HFF-Myc (cell line): ENCODE measurements at regions not wholly inside any gene's neighbourhood (a gene's known extent, or its start where the extent isn't known, plus 50 kb on each side); places are given as distances from the start of the nearest gene placed in this dataset.

Experiments
- DNase-seq: peaks from one replicate; pipeline ENCODE4 v3.0.0-alpha.2; 2011; ENCODE audit warnings: low read depth; ENCODE audit errors: extremely low read depth
- H3K4me3 ChIP-seq: replicated peaks from 2 replicates; pipeline ENCODE4 v1.5.1; 2011; ENCODE audit warnings: low read depth, mild to moderate bottlenecking, control low read depth, low read length
- CTCF ChIP-seq: IDR thresholded peaks from 2 replicates; pipeline ENCODE4 v1.5.1; 2012; ENCODE audit warnings: mild to moderate bottlenecking, low read depth, low read length, control low read depth; ENCODE audit errors: missing control alignments

DNA sequence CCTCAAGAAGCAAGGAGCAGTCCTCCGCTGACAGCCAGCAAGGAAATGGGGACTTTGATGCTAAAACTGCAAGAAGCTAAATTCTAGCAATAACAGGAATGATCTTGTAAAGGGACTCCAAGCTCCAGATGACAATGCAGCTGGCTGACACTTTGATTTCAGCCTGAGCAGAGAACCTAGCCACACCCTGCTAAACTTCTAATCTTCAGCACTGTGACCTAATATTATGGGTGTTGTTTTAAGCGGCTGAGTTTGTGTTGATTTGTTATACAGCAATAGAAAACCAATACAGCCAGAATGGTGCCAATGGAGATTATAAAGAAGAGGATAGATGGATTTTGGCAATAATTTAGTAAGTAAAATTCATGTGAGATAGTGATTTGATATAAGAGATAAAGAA lies 196.7 kb upstream of the SPHKAP start:
- H3K4me3 ChIP-seq = no peak overlapping the region
- no peak for TF ChIP-seq CTCF
- DNase-seq = no peak

GRCh38 chr2:228377533-228377932 lies 196.0 kb upstream of the SPHKAP start:
- no peak for TF ChIP-seq CTCF
- no peak for DNase-seq
- no peak overlapping the region for H3K4me3 ChIP-seq

DNA sequence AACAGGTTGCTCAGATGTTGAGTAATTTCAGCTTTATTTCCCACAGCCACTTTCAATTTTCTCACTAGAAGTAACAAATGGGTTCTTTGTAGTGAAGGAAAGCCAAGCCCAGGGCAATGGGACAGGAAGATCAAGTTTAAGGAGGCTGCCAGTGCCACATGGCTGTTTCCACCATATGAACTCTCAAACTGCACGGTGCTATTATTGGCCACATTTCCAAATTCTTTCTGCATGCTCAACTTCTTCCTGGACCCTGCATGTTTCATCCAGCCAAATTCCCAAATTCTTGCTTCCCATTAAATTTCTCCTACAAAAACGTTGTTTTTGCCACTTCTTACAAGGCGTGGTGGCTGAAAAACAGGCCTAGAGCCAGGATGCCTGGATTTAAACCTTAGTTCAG lies 193.3 kb upstream of the SPHKAP start:
- H3K4me3 ChIP-seq = no peak overlapping the region
- DNase-seq = no peak
- no peak for TF ChIP-seq CTCF

DNA sequence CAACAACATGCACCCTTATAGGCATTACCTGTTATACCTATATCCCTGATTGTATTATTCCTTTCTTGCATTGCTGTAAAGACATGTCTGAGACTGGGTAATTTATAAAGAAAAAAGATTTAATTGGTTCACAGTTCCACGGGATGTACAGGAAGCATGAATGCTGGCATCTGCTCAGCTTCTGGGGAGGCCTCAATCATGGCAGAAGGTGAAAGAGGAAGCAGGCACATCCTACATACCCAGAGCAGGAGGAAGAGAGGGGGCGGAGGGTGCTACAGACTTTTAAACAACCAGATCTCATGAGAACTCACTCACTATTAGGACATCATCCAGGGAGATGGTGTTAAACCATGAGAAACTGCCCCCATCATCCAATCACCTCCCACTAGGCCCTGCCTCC lies 191.7 kb upstream of the SPHKAP start:
- DNase-seq = no peak
- TF ChIP-seq CTCF = no peak

DNA sequence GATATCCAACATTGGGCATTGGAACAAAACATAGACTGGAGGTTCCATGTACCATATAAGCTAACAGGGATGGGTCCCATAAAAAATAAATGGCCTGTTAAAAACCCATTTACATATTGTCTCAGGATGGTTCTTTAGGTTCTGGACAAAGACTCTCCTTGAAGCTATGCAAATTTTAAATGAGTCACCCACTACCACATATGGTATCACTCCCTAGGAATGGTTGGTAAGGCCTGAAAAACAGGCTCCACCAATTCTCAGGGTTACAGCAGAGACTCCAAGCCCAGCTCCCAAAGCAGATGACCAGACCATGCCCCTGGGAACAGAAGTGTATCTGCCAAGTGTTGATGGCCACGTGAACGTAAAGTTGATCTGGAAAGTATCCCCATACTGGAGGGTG lies 190.7 kb upstream of the SPHKAP start:
- H3K4me3 ChIP-seq = no peak overlapping the region
- no peak for DNase-seq
- no peak for TF ChIP-seq CTCF

More for the DNA sequence above, 191.7 kb upstream of the SPHKAP start:
- no peak overlapping the region for H3K4me3 ChIP-seq

DNA sequence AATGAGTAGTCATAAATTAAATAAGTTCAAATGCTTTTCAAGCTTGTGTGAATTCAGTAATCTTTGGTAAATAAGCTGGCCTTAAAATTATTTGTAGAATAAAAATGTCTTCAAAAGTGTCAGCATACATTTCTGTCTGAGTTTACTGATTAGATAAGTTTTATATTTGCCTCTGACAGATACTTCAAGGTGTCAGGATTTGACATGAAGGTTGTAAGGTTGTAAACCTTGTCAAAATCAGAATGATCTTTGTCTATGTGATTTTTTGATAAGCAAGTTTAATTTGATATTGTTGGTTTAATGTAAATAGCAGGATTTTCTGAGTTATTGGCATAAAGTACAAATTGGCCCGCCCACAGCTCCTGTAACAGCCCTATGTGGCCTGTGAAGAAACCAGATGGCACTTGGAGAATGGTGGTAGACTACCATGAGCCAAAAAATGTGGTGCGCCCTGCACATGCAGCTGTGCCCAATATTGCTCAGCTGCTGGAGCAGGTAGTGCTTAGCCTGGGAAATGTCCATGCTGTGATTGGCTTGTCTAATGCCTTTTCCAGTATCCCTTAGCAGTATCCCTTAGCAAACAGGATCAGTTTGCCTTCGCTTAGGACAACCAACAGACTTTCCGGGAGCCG lies 188.0 kb upstream of the SPHKAP start:
- no peak for TF ChIP-seq CTCF
- H3K4me3 ChIP-seq = no peak overlapping the region
- DNase-seq = no peak

DNA sequence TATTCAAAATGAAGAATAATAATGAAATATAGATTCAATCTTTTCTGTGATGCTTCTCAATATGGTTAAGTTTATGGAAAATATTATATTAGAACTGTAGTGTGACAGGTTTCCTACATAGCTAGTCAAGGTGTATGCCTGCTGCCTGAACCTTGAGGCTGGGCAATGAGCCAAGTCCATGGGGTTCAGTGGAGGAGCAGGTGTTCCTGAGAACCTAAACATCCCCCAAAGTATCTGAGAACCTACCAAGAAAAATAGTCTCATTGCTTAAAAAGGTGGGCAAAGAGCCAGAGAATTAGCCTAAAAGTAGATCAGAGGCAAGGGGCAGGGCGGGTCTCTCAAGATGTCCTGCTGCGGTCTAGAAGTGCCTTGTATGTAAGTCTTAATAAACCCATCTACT lies 185.9 kb upstream of the SPHKAP start:
- TF ChIP-seq CTCF = no peak
- DNase-seq = no peak
- H3K4me3 ChIP-seq = no peak overlapping the region
